Omental fat pad (tissue), 3 donors: ENCODE measurements at regions not wholly inside any gene's neighbourhood (a gene's known extent, or its start where the extent isn't known, plus 50 kb on each side); places are given as distances from the start of the nearest gene placed in this dataset.
"Not testable (repeated sequence)": the region's sequence is repeated elsewhere in the genome, so short reads cannot be mapped to it uniquely, and the experiment has no call there.

ENCODE experiments used
- ATAC-seq: fragments of 150-250 bp; one replicate; pipeline ENCODE4 v1.9.1; 2016; ENCODE audit warnings: mild to moderate bottlenecking, moderate library complexity; ENCODE audit not compliant: low FRiP score
- DNase-seq: peaks from one replicate; pipeline ENCODE4 v3.0.0-alpha.2; 2019; ENCODE audit warnings: low spot score
- CTCF ChIP-seq, 3 donors: fragments of 450-650 bp; IDR thresholded peaks; one replicate each; pipeline ENCODE4 v1.5.1; 2016 to 2017; ENCODE audit warnings: antibody characterized with exemption in 3 of 3, mild to moderate bottlenecking in 3 of 3, moderate library complexity in 2 of 3

- ATAC-seq (no peak), DNase-seq (no peak)
- no peak for TF ChIP-seq CTCF (IDR thresholded peaks at IDR 0.05)
Observed at GRCh38 chr11:24407733-24408132, 89.1 kb upstream of the LUZP2 start.

- ATAC-seq (no peak), DNase-seq (no peak)
- no peak for TF ChIP-seq CTCF (IDR thresholded peaks at IDR 0.05)
Observed at GRCh38 chr11:24408202-24408601, 88.7 kb upstream of the LUZP2 start.

- TF ChIP-seq CTCF (IDR thresholded peaks at IDR 0.05): no peak
- ATAC-seq: no peak
- no peak for DNase-seq
Observed at GRCh38 chr11:24411791-24412190, 85.1 kb upstream of the LUZP2 start.

GRCh38 chr11:24412722-24413121, 84.1 kb upstream of the LUZP2 start:
- no peak for TF ChIP-seq CTCF (IDR thresholded peaks at IDR 0.05)
- ATAC-seq (no peak), DNase-seq (no peak)

- DNase-seq (no peak), ATAC-seq (no peak)
- no peak for TF ChIP-seq CTCF (IDR thresholded peaks at IDR 0.05)
Observed at GRCh38 chr11:24413391-24413790, 83.5 kb upstream of the LUZP2 start.

- ATAC-seq, DNase-seq: not testable (repeated sequence)
Observed at GRCh38 chr11:24415955-24416636, 80.8 kb upstream of the LUZP2 start.

- DNase-seq (no peak), ATAC-seq (no peak)
- TF ChIP-seq CTCF (IDR thresholded peaks at IDR 0.05): no peak
Observed at GRCh38 chr11:24421766-24422165, 75.1 kb upstream of the LUZP2 start.
